ENCODE measurements at regions not wholly inside any gene's neighbourhood (a gene's known extent, or its start where the extent isn't known, plus 50 kb on each side); places are given as distances from the start of the nearest gene placed in this dataset.

DNA sequence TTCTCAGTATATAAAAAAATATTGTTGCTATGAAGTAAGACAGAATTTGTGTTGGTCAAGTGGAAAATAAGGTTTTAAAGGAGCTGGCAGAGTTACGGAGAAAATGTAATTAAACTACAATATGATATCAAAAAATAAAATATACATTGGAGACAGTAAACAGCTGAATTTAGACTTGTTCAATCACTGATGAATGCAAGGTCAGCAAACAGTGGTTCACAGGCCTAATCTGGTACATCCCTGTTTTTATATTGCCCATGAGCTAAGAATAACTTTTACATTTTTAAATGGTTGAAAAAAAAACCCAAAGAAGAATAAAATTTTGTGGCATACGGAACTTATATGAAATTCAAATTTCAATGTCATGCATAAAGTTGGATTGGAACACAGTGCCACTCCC, 131.0 kb upstream of the TRIB2 start:
- no peak overlapping the region for H3K4me3 ChIP-seq (ENCODE audit: low read depth, low read length)
- DNase-seq (ENCODE audit: low read depth) = no peak
- TF ChIP-seq, protein P1, sequence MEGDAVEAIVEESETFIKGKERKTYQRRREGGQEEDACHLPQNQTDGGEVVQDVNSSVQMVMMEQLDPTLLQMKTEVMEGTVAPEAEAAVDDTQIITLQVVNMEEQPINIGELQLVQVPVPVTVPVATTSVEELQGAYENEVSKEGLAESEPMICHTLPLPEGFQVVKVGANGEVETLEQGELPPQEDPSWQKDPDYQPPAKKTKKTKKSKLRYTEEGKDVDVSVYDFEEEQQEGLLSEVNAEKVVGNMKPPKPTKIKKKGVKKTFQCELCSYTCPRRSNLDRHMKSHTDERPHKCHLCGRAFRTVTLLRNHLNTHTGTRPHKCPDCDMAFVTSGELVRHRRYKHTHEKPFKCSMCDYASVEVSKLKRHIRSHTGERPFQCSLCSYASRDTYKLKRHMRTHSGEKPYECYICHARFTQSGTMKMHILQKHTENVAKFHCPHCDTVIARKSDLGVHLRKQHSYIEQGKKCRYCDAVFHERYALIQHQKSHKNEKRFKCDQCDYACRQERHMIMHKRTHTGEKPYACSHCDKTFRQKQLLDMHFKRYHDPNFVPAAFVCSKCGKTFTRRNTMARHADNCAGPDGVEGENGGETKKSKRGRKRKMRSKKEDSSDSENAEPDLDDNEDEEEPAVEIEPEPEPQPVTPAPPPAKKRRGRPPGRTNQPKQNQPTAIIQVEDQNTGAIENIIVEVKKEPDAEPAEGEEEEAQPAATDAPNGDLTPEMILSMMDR (conservative IDR thresholded peaks at IDR 0.05; ENCODE audit: low read depth, low read length) = no peak

DNA sequence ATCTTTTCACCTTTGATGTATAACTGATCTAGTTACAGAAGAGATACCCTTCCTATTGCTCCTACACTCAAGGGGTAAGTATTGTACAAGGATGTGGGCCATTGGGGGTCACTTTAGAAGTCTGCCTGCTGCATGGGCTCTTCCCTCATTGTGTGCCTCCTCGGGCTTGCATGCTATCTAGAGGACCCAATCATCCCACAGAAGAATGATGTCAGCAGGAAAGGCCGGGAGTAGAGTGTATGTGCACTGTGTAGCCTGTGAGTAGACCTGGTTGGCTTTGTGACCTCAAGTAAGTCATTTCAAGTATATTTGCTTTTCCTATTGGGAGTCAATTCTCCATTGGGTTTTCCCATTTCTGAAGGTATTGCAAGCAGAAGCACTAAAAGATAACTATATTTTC, 129.5 kb upstream of the TRIB2 start:
- no peak overlapping the region for H3K4me3 ChIP-seq (ENCODE audit: low read depth, low read length)
- TF ChIP-seq, protein P1 (conservative IDR thresholded peaks at IDR 0.05; ENCODE audit: low read depth, low read length) = no peak
- no peak for DNase-seq (ENCODE audit: low read depth)

DNA sequence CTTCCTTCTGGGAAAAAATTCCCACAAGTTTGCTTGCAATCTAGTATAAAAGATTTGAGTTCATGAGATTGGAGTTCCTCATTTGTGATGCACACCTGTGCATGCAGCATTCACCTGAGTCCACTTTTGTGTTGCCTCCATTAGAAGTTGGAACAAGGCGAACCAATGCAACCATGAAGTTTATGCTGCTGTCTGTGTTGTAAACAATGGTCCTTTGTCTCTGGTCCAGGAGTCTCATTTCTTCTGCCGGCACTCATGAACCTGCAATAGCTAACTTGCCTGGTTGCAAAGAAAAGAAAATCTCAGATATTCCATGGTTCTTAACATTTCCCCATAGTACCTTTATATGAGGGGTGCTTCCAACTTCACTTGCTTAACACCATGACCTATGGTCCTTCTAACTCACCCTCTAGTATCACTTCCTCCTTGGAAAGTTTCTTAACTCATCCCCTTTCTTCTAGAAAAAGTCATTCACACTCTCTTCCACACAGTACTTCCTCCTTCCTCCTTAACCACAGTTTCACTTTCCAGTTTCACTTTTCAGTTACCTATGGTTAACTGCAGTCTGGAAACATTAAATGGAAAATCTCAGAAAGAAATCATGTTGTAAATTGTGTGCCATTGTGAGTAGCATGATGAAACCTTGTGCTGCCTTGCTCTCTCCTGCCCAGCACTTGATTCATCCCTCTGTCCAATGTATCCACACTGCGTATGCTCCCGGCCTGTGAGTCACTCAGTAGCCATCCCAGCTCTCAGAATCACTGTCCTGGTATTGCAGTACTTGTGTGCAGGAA, 128.8 kb upstream of the TRIB2 start:
- DNase-seq (ENCODE audit: low read depth) = peak; percentile 69
- TF ChIP-seq, protein P1 (conservative IDR thresholded peaks at IDR 0.05; ENCODE audit: low read depth, low read length) = no peak
- no peak overlapping the region for H3K4me3 ChIP-seq (ENCODE audit: low read depth, low read length)

DNA sequence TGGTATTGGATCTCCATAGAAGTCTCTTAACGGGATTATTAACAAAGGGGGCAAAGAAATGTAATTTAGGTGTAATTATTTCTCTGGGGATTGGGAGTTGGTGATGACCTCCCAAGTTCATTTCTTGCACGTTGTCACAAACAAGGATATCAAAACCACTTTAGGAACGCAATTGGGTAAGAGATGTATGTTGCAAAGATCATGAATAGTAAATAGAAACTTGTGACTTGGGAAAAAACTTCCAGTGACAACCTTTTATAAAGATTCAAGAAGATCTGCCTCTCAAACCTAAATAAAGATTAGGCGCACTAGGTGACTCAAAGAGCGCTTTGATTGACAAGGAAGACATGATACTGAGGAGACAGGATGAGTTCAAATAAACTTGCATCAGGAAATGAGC, 127.8 kb upstream of the TRIB2 start:
- TF ChIP-seq, protein P1 (conservative IDR thresholded peaks at IDR 0.05; ENCODE audit: low read depth, low read length) = no peak
- no peak overlapping the region for H3K4me3 ChIP-seq (ENCODE audit: low read depth, low read length)
- no peak for DNase-seq (ENCODE audit: low read depth)

DNA sequence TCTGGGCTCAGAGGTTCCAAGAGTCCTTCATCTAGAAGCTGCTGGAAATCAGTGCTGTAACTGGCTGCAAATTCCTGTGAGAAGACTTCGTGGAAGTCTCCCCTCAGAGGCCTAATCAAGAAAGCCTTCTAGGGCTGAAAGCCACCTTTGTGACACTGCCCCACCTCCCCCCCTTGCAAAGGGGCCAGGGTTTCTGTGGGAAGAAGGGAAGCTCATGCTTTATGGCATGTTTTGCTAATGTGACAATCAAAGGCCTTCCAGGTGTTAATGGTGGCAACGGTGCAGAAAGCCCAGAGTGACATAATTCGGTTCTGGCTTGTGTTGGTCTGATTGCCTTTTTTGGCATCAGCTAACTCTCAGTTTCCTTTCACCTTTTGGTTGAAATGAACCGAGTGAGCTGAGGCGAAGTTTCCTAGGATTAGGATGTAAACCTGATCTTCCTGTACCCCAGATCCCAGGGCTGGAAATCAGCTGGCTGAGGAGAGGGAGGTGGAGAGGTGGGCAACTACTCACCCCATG, 126.9 kb upstream of the TRIB2 start:
- no peak overlapping the region for H3K4me3 ChIP-seq (ENCODE audit: low read depth, low read length)
- TF ChIP-seq, protein P1 (conservative IDR thresholded peaks at IDR 0.05; ENCODE audit: low read depth, low read length) = no peak
- no peak for DNase-seq (ENCODE audit: low read depth)

DNA sequence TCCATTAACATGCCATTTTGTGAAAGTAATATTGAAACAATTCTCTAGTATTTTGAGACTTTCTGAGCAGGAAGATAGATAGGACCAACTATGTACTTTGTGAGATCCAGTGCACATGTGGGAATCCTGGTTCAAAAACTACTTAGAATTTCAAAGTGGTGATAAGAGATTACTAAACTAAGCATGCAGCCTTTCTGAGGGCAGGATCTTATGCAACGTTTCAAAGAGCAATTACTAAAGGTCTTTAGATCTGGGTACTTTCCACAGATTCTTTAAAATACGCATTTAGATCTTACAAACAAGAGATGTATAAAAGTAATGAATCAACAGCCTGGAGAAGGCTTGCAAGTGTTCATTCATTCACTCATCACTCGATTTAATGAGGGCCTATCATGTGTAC, 124.4 kb upstream of the TRIB2 start:
- no peak for DNase-seq (ENCODE audit: low read depth)
- TF ChIP-seq, protein P1 (conservative IDR thresholded peaks at IDR 0.05; ENCODE audit: low read depth, low read length) = no peak

DNA sequence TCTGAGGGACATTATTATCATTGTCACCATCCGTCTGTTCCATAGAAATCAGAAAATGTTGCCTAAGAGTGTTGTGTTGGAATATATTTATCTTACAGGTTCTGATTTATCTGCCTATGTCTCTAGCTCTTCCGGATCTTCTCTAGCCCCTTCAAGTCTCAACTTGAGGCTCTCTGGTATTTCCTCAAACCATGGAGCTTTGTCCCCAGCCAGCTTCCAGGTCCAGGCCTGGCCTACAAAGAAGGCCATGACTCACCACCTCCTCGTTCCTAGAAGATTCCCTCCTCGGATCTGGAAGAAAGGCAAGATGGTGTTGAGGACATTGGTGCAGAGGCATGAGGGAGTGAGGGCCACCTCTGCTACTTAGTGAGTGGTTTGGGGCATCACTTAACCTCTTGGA, 122.1 kb upstream of the TRIB2 start:
- TF ChIP-seq, protein P1 (conservative IDR thresholded peaks at IDR 0.05; ENCODE audit: low read depth, low read length) = no peak
- no peak for DNase-seq (ENCODE audit: low read depth)
- H3K4me3 ChIP-seq (ENCODE audit: low read depth, low read length) = no peak overlapping the region

More for the DNA sequence above, 124.4 kb upstream of the TRIB2 start:
- no peak overlapping the region for H3K4me3 ChIP-seq (ENCODE audit: low read depth, low read length)

Data from epithelial cell of proximal tubule (primary cell).